Tibial nerve (tissue), 3 donors: ENCODE measurements at regions not wholly inside any gene's neighbourhood (a gene's known extent, or its start where the extent isn't known, plus 50 kb on each side); places are given as distances from the start of the nearest gene placed in this dataset.

ENCODE experiments used
- CTCF ChIP-seq, 5 experiments: fragments of 200-600 bp in 3 of 5; fragments of 450-650 bp in 2 of 5; sonication (generic) in 3 of 5; IDR thresholded peaks; one replicate each; pipeline ENCODE4 v1.5.1; 2016 to 2019; ENCODE audit warnings: antibody characterized with exemption in 5 of 5, mild to moderate bottlenecking in 3 of 5, moderate library complexity in 2 of 5
- POLR2A ChIP-seq, 2 donors: fragments of 450-650 bp; IDR thresholded peaks; one replicate each; pipeline ENCODE4 v1.6.1; 2017; ENCODE audit warnings: antibody characterized with exemption in 2 of 2, mild to moderate bottlenecking in 2 of 2, moderate library complexity in 2 of 2

DNA sequence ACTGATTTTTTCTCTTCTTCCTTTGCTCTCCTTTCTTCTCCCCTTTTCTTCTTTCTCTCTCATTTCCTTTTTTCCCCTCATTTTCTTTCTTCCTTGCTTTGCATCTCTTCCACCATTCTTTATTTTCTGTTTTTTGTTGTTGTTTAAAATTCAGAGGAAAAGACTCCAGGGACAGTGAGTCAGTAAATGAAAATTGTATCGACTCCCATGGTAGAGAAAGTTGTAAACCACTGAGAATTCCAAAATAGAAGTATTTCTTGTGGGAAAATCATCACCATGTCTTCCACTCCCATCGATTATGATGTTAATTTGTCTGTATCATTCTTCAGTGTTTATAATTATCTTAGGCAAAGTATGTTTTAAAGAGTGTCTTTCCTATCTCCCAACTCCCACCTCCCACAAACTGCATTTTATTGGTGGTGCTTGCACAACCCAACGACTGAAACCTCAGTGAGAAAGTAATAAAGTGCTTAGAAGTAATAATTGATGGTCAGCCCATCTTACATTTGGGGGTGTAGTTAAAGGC lies 134.3 kb downstream of the IRS1 start:
- TF ChIP-seq CTCF (IDR thresholded peaks at IDR 0.05) (no peak), POLR2A (IDR thresholded peaks at IDR 0.05) (no peak)
